Vagina (tissue), 2 donors: ENCODE measurements at regions not wholly inside any gene's neighbourhood (a gene's known extent, or its start where the extent isn't known, plus 50 kb on each side); places are given as distances from the start of the nearest gene placed in this dataset.
A peak's percentile ranks its signal among the peaks of the same experiment; 100 is the strongest.

ENCODE experiments used
- CTCF ChIP-seq, 3 experiments: fragments of 450-650 bp in 2 of 3; fragments of 200-600 bp in 1 of 3; sonication (generic) in 1 of 3; IDR thresholded peaks; one replicate each; pipeline ENCODE4 v1.5.1; 2017 to 2019; ENCODE audit warnings: antibody characterized with exemption in 3 of 3, mild to moderate bottlenecking in 2 of 3, moderate library complexity in 2 of 3
- POLR2A ChIP-seq, 2 donors: fragments of 450-650 bp; IDR thresholded peaks; one replicate each; pipeline ENCODE4 v1.6.1; 2017; ENCODE audit warnings: antibody characterized with exemption in 2 of 2, mild to moderate bottlenecking in 2 of 2, moderate library complexity in 2 of 2
- POLR2AphosphoS5 ChIP-seq, 2 donors: sonication (generic); formaldehyde crosslinking; IDR thresholded peaks; one replicate each; pipeline ENCODE4 v1.9.0; 2017; ENCODE audit warnings: antibody characterized with exemption in 2 of 2, mild to moderate bottlenecking in 2 of 2, low read depth in 1 of 2; ENCODE audit not compliant: insufficient read depth in 1 of 2

- TF ChIP-seq CTCF (IDR thresholded peaks at IDR 0.05), result no peak
- TF ChIP-seq POLR2A (IDR thresholded peaks at IDR 0.05), result no peak
- peak in 1 of 2 donors; percentile 7 for TF ChIP-seq POLR2AphosphoS5 (IDR thresholded peaks at IDR 0.05; ENCODE audit: insufficient read depth in 1 of 2, low read depth in 1 of 2)
Measured at GRCh38 chr11:128341280-128342248, 245.8 kb downstream of the ETS1 start.
